Loucy (cell line): ENCODE measurements at regions not wholly inside any gene's neighbourhood (a gene's known extent, or its start where the extent isn't known, plus 50 kb on each side); places are given as distances from the start of the nearest gene placed in this dataset.

Experiments
- H2AFZ ChIP-seq: fragments of 200-600 bp; sonication (generic); 2 replicates; pipeline ENCODE4 v1.6.0; 2016; ENCODE audit warnings: antibody characterized with exemption, mild to moderate bottlenecking, low read length, moderate library complexity
- H3F3A ChIP-seq: fragments of 200-600 bp; 2 replicates; pipeline ENCODE4 v1.6.0; 2016; ENCODE audit warnings: antibody characterized with exemption, low read depth, mild to moderate bottlenecking
- H3K27me3 ChIP-seq: fragments of 200-600 bp; sonication (generic); 2 replicates; pipeline ENCODE4 v1.6.1; 2014; ENCODE audit warnings: low read length, mild to moderate bottlenecking; ENCODE audit not compliant: insufficient read depth, poor library complexity, severe bottlenecking
- H3K36me3 ChIP-seq: fragments of 200-600 bp; sonication (generic); 2 replicates; pipeline ENCODE4 v1.6.1; 2016; ENCODE audit warnings: low read length; ENCODE audit not compliant: insufficient read depth
- H3K4me1 ChIP-seq: fragments of 200-600 bp; sonication (generic); 2 replicates; pipeline ENCODE4 v1.5.1; 2014; ENCODE audit warnings: low read length, mild to moderate bottlenecking; ENCODE audit not compliant: insufficient read depth, poor library complexity, severe bottlenecking
- H3K4me2 ChIP-seq: fragments of 200-600 bp; sonication (generic); 2 replicates; pipeline ENCODE4 v1.6.0; 2014; ENCODE audit warnings: antibody characterized with exemption, low read length, low read depth, mild to moderate bottlenecking; ENCODE audit not compliant: poor library complexity, severe bottlenecking
- H3K4me3 ChIP-seq: fragments of 200-600 bp; sonication (generic); 2 replicates; pipeline ENCODE4 v1.5.1; 2014; ENCODE audit warnings: low read length, mild to moderate bottlenecking, mixed read lengths; ENCODE audit not compliant: poor library complexity, severe bottlenecking
- H3K79me2 ChIP-seq: fragments of 200-600 bp; sonication (generic); 2 replicates; pipeline ENCODE4 v1.6.1; 2014; ENCODE audit warnings: low read length; ENCODE audit not compliant: insufficient read depth
- H3K9ac ChIP-seq: fragments of 200-600 bp; sonication (generic); 2 replicates; pipeline ENCODE4 v1.6.0; 2014; ENCODE audit warnings: mild to moderate bottlenecking, low read depth, low read length, moderate library complexity; ENCODE audit not compliant: poor library complexity, severe bottlenecking
- H3K9me2 ChIP-seq: fragments of 200-600 bp; sonication (generic); replicated peaks from 2 replicates; pipeline ENCODE4 v1.6.1; 2016; ENCODE audit warnings: low read depth, low read length, mixed read lengths
- H3K9me3 ChIP-seq: fragments of 200-600 bp; sonication (generic); 2 replicates; pipeline ENCODE4 v1.6.1; 2014; ENCODE audit warnings: mild to moderate bottlenecking, antibody characterized with exemption, low read length, low read depth; ENCODE audit not compliant: insufficient read depth
- H4K20me1 ChIP-seq: fragments of 200-600 bp; sonication (generic); 2 replicates; pipeline ENCODE4 v1.6.0; 2014; ENCODE audit warnings: antibody characterized with exemption, low read length, mild to moderate bottlenecking; ENCODE audit not compliant: insufficient read depth, poor library complexity, severe bottlenecking
- EZH2phosphoT487 ChIP-seq: fragments of 200-600 bp; IDR thresholded peaks from 2 replicates; pipeline ENCODE4 v1.6.1; 2018; ENCODE audit warnings: antibody characterized with exemption, mild to moderate bottlenecking, moderate library complexity, borderline replicate concordance
- TF ChIP-seq, protein P1 (sequence below): fragments of 200-600 bp; sonication (generic); conservative IDR thresholded peaks from 2 replicates; pipeline ENCODE4 v1.5.1; 2014; ENCODE audit warnings: mild to moderate bottlenecking, antibody characterized with exemption, low read length

DNA sequence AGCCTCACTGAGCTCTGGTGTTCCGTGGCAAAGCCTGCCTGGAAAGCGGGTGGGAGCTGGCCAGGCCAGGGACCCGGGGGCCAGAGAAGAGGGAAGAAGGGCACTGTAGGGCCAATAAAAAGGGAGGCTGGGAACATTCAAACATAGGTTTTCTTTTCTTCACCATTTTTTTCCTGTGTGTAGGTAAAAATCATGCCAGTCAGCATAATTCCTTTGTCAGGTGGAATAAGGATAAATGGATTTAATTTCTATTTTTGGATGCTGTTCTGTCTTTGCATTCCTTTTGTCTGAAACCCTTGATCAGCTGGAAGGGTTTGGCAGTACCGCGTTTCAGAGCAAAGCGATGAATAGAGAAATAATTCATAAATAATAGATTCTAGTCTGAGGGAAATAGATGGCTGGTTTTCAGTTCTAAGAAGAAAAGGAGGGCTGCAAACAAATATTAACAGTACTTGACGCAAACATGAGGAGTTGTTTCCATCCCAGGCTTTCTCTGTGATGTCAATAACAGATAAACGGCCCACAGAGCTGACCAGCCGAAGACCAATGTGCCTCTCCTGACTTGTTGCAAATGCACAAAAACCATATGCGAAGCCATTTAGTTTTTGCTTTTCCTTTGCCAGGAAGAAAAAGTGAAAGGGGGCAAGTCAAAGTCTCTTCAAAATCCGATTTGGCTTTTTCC, 384.4 kb downstream of the TSN start:
- H3F3A ChIP-seq, result no peaks in the 10 kb centered on the region
- no peaks in the 10 kb centered on the region for H4K20me1 ChIP-seq
- no peak overlapping the region for H2AFZ ChIP-seq
- no peaks in the 10 kb centered on the region for H3K4me1 ChIP-seq
- no peaks in the 10 kb centered on the region for H3K9me2 ChIP-seq
- no peaks in the 10 kb centered on the region for H3K27me3 ChIP-seq
- H3K36me3 ChIP-seq, result no peaks in the 10 kb centered on the region
- H3K79me2 ChIP-seq, result no peaks in the 10 kb centered on the region
- H3K9me3 ChIP-seq, result no peaks in the 10 kb centered on the region
- H3K9ac ChIP-seq, result no peak overlapping the region
- H3K4me2 ChIP-seq, result no peak overlapping the region
- TF ChIP-seq, protein P1, sequence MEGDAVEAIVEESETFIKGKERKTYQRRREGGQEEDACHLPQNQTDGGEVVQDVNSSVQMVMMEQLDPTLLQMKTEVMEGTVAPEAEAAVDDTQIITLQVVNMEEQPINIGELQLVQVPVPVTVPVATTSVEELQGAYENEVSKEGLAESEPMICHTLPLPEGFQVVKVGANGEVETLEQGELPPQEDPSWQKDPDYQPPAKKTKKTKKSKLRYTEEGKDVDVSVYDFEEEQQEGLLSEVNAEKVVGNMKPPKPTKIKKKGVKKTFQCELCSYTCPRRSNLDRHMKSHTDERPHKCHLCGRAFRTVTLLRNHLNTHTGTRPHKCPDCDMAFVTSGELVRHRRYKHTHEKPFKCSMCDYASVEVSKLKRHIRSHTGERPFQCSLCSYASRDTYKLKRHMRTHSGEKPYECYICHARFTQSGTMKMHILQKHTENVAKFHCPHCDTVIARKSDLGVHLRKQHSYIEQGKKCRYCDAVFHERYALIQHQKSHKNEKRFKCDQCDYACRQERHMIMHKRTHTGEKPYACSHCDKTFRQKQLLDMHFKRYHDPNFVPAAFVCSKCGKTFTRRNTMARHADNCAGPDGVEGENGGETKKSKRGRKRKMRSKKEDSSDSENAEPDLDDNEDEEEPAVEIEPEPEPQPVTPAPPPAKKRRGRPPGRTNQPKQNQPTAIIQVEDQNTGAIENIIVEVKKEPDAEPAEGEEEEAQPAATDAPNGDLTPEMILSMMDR, result no peak
- TF ChIP-seq EZH2phosphoT487, result no peak
- no peak overlapping the region for H3K4me3 ChIP-seq

DNA sequence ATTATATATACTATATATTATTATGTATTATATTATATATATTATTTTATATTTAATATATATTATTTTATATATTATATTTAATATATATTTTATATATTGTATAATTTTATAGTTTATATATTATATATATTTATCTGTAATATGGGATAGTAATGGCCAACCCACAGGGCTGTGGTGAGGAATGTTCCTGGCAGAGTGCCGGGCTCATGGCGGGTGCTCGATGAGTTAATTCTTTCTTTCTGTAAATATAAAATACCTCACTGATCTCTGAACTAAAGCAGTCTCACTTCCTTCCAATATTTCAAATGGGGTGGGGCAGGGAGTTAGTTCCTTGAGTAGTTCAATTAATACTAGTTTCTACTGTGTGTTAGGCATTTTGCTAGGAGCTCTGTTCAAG, 389.4 kb downstream of the TSN start:
- Histone ChIP-seq H3K9me2 (no peaks in the 10 kb centered on the region), H4K20me1 (no peaks in the 10 kb centered on the region), H3K79me2 (no peaks in the 10 kb centered on the region), H3K27me3 (no peaks in the 10 kb centered on the region), H3K9me3 (no peaks in the 10 kb centered on the region), H3K9ac (no peak overlapping the region), H2AFZ (no peak overlapping the region), H3F3A (no peaks in the 10 kb centered on the region), H3K4me2 (no peak overlapping the region), H3K4me1 (no peaks in the 10 kb centered on the region), H3K4me3 (no peak overlapping the region), H3K36me3 (no peaks in the 10 kb centered on the region)
- TF ChIP-seq EZH2phosphoT487, result no peak
- TF ChIP-seq, protein P1, result no peak

- H3K79me2 ChIP-seq, result no peaks in the 10 kb centered on the region
- no peaks in the 10 kb centered on the region for H3K27me3 ChIP-seq
- H3K4me1 ChIP-seq, result no peaks in the 10 kb centered on the region
- no peaks in the 10 kb centered on the region for H3F3A ChIP-seq
- H4K20me1 ChIP-seq, result no peaks in the 10 kb centered on the region
- no peak overlapping the region for H3K9ac ChIP-seq
- TF ChIP-seq, protein P1, result peak; percentile 22; the same call in 1 of the 2 replicates
- TF ChIP-seq EZH2phosphoT487, result no peak
- no peak overlapping the region for H2AFZ ChIP-seq
- H3K9me2 ChIP-seq, result no peaks in the 10 kb centered on the region
- H3K4me3 ChIP-seq, result no peak overlapping the region
- H3K4me2 ChIP-seq, result no peak overlapping the region
- H3K36me3 ChIP-seq, result no peaks in the 10 kb centered on the region
- no peaks in the 10 kb centered on the region for H3K9me3 ChIP-seq
Measured at GRCh38 chr2:122145856-122146255, 390.4 kb downstream of the TSN start.
